Naive thymus-derived CD8-positive, alpha-beta T cell (primary cell): ENCODE measurements at regions not wholly inside any gene's neighbourhood (a gene's known extent, or its start where the extent isn't known, plus 50 kb on each side); places are given as distances from the start of the nearest gene placed in this dataset.
A peak's percentile ranks its signal among the peaks of the same experiment; 100 is the strongest.

Experiments used
- ATAC-seq, 2 donors: fragments of 150-1000 bp; cut with Tn5 transposase in 1 of 2; sonication (Bioruptor Pico), chemical (Tn5 transposase) in 1 of 2; 1 replicate in 1 of 2; 2 replicates in 1 of 2; pipeline ENCODE4 v1.10.0; 2021; ENCODE audit warnings: mild to moderate bottlenecking in 2 of 2, moderate library complexity in 2 of 2
- POLR2A ChIA-PET: fragments of 350-600 bp; sonication (Branson Sonifier 250); formaldehyde crosslinking; loops from one replicate; lab custom pipeline; 2021; ENCODE audit warnings: antibody characterized with exemption; lab: Charles Lee
- DNase-seq, 10 donors: peaks; one replicate each; pipeline versions ENCODE4 v3.0.0 to v3.0.0-alpha.2; 2020 to 2022
- H3K27ac Mint-ChIP-seq, 10 donors: one replicate each; pipeline ENCODE4 v1.8.0; 2020 to 2022; ENCODE audit warnings: mild to moderate bottlenecking in 10 of 10, mixed read lengths in 10 of 10, moderate library complexity in 4 of 10, inconsistent platforms in 1 of 10
- H3K27me3 Mint-ChIP-seq, 5 donors: one replicate each; pipeline ENCODE4 v1.8.0; 2021 to 2022; ENCODE audit warnings: mixed read lengths in 5 of 5
- H3K36me3 Mint-ChIP-seq, 3 donors: one replicate each; pipeline ENCODE4 v1.8.0; 2020 to 2022; ENCODE audit warnings: mixed read lengths in 3 of 3, mild to moderate bottlenecking in 2 of 3, inconsistent platforms in 1 of 3
- H3K4me1 Mint-ChIP-seq, 4 donors: one replicate each; pipeline ENCODE4 v1.8.0; 2021 to 2022; ENCODE audit warnings: mixed read lengths in 4 of 4
- H3K4me3 Mint-ChIP-seq, 10 donors: one replicate each; pipeline ENCODE4 v1.8.0; 2020 to 2022; ENCODE audit warnings: mild to moderate bottlenecking in 10 of 10, mixed read lengths in 10 of 10, moderate library complexity in 6 of 10, inconsistent platforms in 1 of 10
- H3K9me3 Mint-ChIP-seq, 9 donors: one replicate each; pipeline ENCODE4 v1.8.0; 2020 to 2022; ENCODE audit warnings: mixed read lengths in 9 of 9, mild to moderate bottlenecking in 3 of 9, inconsistent platforms in 1 of 9, moderate library complexity in 1 of 9

DNA sequence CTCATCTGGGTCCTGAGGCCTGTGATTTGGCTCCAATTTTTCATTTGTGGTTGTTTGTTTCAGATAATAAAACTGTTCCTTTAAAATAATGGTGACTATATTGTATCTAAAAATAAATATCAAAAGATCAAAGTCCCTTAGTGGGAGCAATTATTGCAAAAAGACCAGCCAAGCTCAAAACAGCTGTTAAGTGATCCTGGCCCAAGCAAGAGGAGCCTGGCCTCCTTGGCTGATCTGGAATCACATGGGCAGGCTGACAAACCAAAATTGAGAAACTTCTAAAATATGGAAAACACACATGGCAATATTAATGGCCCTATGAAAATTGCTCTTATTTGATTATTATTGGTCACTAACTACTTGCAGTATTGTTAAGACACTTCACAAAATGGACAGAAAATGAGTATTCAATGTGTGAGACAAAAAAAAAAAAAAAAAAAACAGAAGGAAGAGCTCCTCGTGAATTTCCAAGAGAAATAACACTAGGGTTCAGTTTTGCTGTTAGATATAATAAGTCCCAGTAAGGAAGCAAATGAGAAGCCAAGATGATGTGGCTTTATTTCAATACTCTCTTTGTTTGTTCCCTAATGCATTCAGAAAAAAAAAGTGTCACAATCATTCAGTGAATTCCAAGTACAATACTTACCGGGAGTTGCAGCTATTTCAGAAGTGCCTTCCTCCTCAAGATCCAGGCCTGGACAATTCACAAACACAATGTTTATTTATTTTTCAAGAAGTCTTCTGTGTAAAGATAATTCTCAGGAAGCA lies 105.1 kb downstream of the SEC16B start:
- H3K27me3 Mint-ChIP-seq: no peaks in the 10 kb centered on the region
- peaks cover 0 to 13% (median 0%) of the 10 kb centered on the region in 9 donors for H3K9me3 Mint-ChIP-seq
- POLR2A ChIA-PET: no interaction called here

DNA sequence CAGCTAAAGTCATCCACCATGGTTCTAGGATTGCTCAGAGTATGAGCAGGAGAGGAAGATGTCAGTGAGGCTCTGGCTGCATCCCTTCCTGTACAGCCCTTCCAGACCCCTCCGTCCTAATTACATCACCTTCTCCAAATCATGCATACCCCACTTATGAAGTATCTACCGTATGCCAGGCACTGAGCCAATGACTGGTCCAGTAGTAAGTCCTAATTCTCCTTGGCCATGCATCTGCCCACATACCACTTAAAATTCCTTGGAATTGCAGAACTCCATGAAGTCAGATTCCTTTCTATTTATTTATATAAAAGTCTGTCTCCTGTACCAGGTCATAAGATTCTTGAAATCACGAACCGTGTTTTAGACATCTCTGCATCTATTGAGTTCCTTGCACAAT lies 106.1 kb downstream of the SEC16B start:
- DNase-seq (no peak), ATAC-seq (no peak)
- H3K27ac Mint-ChIP-seq: no peak overlapping the region
- H3K4me1 Mint-ChIP-seq: no peaks in the 10 kb centered on the region
- POLR2A ChIA-PET: no interaction called here
- H3K9me3 Mint-ChIP-seq: peaks cover 0 to 13% (median 0%) of the 10 kb centered on the region in 9 donors
- no peak overlapping the region for H3K4me3 Mint-ChIP-seq
- H3K36me3 Mint-ChIP-seq: no peaks in the 10 kb centered on the region
- H3K27me3 Mint-ChIP-seq: no peaks in the 10 kb centered on the region

More for the DNA sequence above, 105.1 kb downstream of the SEC16B start:
- no peaks in the 10 kb centered on the region for H3K36me3 Mint-ChIP-seq
- H3K27ac Mint-ChIP-seq: no peak overlapping the region
- no peak for DNase-seq
- H3K4me1 Mint-ChIP-seq: no peaks in the 10 kb centered on the region
- ATAC-seq: no peak
- H3K4me3 Mint-ChIP-seq: no peak overlapping the region

DNA sequence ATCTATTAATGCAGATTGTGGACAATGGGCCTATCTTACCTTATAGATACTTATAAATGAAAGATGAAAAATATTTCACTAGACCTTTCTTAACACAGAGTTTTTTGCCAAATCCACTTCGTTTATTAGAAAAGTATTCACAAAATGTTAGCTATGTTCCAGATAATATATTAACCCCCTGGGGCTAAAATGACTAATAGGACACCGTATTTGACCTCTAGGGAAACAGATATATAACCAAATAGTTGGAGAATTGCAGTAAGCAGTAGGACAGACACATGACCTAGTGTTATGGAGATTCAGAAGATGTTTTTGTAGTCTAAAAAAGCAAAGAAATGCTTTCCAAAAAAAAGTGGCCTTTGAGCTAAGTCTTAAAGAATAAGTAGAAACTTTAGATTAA lies 106.9 kb downstream of the SEC16B start:
- DNase-seq (no peak), ATAC-seq (no peak)
- no peak overlapping the region for H3K4me3 Mint-ChIP-seq
- POLR2A ChIA-PET: no interaction called here
- H3K4me1 Mint-ChIP-seq: peaks cover 0 to 8% (median 3%) of the 10 kb centered on the region in 4 donors
- H3K36me3 Mint-ChIP-seq: no peaks in the 10 kb centered on the region
- no peak overlapping the region for H3K27ac Mint-ChIP-seq
- H3K27me3 Mint-ChIP-seq: no peaks in the 10 kb centered on the region
- H3K9me3 Mint-ChIP-seq: peaks cover 0 to 13% (median 0%) of the 10 kb centered on the region in 9 donors

DNA sequence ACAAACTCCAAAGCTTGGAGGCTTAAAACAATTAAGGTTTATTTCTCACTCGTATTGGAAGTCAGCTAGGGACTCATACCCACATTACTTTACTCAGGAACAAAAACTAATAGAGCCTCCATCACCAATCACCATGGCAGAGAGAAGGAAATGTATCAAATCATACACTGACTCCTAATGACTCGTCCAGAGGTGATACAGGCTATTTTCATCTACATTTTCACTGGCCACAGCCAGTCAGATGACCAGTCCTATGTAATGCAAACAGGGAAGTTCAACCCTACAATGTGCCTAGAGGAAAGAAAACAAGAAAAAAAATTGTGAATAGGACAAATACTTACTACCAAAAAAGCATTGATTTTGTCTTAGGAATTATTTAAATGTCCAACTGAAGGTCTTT lies 110.3 kb downstream of the SEC16B start:
- H3K36me3 Mint-ChIP-seq: no peaks in the 10 kb centered on the region
- DNase-seq (no peak), ATAC-seq (no peak)
- peaks cover 0 to 20% (median 0%) of the 10 kb centered on the region in 9 donors for H3K9me3 Mint-ChIP-seq
- H3K4me1 Mint-ChIP-seq: peaks cover 0 to 8% (median 3%) of the 10 kb centered on the region in 4 donors
- POLR2A ChIA-PET: no interaction called here
- H3K27me3 Mint-ChIP-seq: no peaks in the 10 kb centered on the region
- no peak overlapping the region for H3K4me3 Mint-ChIP-seq
- H3K27ac Mint-ChIP-seq: no peak overlapping the region

DNA sequence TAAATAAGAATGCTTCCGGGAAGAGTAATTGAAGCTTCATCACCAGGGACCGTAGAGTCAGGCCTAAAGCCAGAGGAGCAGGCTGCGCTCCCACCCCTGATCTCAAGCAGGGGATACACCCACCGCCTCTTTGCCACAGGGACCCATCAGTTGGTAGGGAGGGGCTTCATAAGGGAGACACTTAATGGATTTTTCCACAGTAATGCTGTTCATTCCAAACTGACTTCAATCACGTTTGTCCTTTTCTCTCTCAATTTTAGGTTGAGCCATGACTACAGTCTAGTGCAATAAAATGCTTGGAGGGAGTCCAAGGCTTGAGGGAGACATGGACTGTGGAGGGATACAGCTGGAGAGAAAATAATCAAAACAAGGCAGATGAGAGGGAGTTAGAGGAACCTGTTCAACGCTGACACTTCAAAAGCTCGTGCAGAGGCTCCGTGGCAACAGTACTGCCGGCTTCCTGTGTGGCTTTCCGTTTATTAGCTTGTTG lies 111.5 kb downstream of the SEC16B start:
- no peak for DNase-seq
- POLR2A ChIA-PET: no interaction called here
- ATAC-seq: no peak
- Mint-ChIP-seq H3K27ac (peak overlapping the region in 1 of 10 donors; percentile 13), H3K9me3 (peaks cover 0 to 32% (median 0%) of the 10 kb centered on the region in 9 donors), H3K27me3 (no peaks in the 10 kb centered on the region), H3K4me3 (peak overlapping the region in 2 of 10 donors; percentile 28 to 40), H3K36me3 (no peaks in the 10 kb centered on the region), H3K4me1 (peaks cover 0 to 8% (median 3%) of the 10 kb centered on the region in 4 donors)

DNA sequence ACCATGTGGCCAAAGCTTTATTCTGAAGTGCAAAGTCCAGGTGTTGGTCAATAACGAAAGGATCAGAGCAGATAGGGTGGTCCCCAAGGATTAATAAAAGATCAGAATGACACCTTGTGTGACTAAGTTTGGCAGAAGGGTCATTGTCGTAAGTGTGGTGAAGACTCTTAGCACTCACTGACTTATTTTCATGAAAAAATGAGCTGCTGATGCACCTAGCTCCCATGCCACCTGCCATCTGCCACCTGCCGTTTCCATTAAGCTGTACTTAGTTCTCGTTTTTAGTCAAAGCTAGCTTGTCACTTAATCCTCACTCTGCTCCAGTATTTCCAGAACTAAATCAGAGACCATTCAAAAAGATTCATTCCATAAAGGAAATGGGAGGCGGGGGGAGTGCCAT lies 112.6 kb downstream of the SEC16B start:
- Mint-ChIP-seq H3K27ac (no peak overlapping the region), H3K4me3 (no peak overlapping the region), H3K27me3 (no peaks in the 10 kb centered on the region), H3K36me3 (no peaks in the 10 kb centered on the region), H3K9me3 (peaks cover 0 to 27% (median 0%) of the 10 kb centered on the region in 9 donors), H3K4me1 (peaks cover 0 to 8% (median 3%) of the 10 kb centered on the region in 4 donors)
- POLR2A ChIA-PET: no interaction called here
- ATAC-seq: no peak
- DNase-seq: no peak

DNA sequence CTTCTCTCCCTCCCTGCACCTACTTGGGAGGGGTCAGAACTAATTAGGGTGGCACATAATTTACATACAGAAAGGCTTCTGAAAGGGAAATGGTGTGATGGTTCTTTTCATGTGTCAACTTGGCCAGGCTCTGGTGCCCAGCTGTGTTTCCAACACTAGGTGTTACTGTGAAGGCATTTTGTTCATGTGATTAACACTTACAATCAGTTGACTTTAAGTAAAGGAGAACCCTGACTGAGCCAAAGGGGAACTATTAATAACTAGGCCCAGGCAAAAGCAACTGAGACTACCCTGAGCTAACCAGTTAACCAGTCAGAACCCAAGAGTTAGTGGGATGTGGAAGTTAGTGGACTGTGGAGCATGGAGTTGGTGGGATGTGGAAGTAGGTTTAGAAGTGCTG lies 114.9 kb downstream of the SEC16B start:
- DNase-seq: no peak
- Mint-ChIP-seq H3K36me3 (no peaks in the 10 kb centered on the region), H3K27me3 (no peaks in the 10 kb centered on the region), H3K4me1 (peaks cover 0 to 8% (median 3%) of the 10 kb centered on the region in 4 donors), H3K4me3 (no peak overlapping the region), H3K9me3 (peaks cover 0 to 20% (median 0%) of the 10 kb centered on the region in 9 donors), H3K27ac (no peak overlapping the region)
- POLR2A ChIA-PET: no interaction called here
- no peak for ATAC-seq

DNA sequence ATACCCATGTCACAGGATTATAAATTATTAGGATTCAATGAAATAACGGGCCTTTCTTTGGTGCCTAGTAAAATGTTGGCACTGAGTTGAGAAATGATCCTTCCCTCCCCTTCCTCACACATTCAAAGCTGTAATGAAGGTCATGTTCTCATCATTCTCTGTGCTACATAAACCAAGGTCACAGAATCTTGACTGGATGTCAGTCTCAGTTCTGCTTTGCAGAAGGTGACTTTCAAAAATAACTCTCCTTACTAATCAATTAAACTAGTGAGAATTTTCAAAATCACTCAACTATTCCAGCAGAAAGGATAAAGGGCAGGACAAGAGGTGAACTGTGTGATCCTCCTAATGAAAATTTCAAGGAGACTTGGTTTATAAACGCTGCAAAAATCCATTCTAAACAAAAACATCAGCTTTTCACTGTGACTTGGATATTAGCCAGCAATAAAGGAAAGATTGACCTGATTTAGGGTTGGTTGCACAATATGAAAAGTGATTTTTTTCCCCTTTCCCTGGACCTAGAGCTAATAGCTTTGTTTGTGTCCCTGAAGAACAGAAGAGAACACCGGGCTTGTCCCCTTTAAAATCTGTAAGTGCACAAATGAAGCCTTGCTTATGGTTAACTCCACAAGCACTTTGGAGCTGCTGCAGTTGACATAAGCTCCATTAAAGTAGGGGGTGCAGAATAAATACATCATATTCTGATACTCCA lies 120.1 kb downstream of the SEC16B start:
- POLR2A ChIA-PET: no interaction called here
- Mint-ChIP-seq H3K4me3 (no peak overlapping the region), H3K27me3 (no peaks in the 10 kb centered on the region), H3K27ac (no peak overlapping the region), H3K9me3 (peaks cover 0 to 34% (median 0%) of the 10 kb centered on the region in 9 donors), H3K36me3 (no peaks in the 10 kb centered on the region), H3K4me1 (no peaks in the 10 kb centered on the region)
- ATAC-seq (no peak), DNase-seq (no peak)

DNA sequence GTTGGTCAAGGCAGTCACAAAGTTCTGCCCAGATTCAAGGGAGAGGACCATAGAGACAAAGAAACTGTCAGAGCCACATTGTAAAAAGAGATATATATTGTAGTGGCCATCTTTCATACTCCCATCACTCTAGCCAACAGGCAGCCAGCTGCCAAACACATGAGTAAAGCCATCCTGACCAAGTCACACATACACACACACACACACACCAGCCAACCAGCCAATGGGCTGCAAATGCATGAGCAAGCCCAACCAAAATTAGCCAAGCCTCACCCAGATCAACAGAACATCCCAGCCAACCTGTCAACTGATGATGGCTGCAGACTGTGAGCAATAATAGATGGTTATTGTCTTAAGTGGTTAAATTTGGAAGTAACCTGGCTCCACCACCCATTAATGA lies 120.7 kb downstream of the SEC16B start:
- POLR2A ChIA-PET: no interaction called here

DNA sequence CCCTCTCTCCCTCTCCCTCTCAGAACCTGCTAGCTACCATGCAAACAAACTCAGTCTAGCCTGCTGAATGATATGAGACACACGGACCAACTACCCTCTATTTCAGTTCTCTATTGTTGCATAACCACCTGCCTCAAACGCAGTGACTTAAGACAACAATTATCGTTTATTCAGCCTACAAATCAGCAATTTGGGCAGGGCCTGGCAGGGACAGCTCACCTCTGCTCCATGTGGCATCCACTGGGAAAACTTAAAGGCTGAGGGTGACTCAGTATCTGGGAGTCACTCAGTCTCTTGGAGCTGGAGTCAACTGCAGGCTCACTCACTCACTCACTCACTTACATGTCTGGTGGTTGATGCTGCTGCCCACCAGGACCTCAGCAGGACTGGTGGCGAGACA lies 121.3 kb downstream of the SEC16B start:
- DNase-seq (no peak), ATAC-seq (no peak)
- peaks cover 0 to 22% (median 0%) of the 10 kb centered on the region in 9 donors for H3K9me3 Mint-ChIP-seq
- H3K4me3 Mint-ChIP-seq: no peak overlapping the region
- no peaks in the 10 kb centered on the region for H3K36me3 Mint-ChIP-seq
- POLR2A ChIA-PET: no interaction called here
- H3K4me1 Mint-ChIP-seq: no peaks in the 10 kb centered on the region
- H3K27ac Mint-ChIP-seq: no peak overlapping the region
- no peaks in the 10 kb centered on the region for H3K27me3 Mint-ChIP-seq

More for the DNA sequence above, 120.7 kb downstream of the SEC16B start:
- ATAC-seq (no peak), DNase-seq (no peak)
- Mint-ChIP-seq H3K27me3 (no peaks in the 10 kb centered on the region), H3K4me1 (no peaks in the 10 kb centered on the region), H3K27ac (no peak overlapping the region), H3K4me3 (no peak overlapping the region), H3K9me3 (peaks cover 0 to 28% (median 0%) of the 10 kb centered on the region in 9 donors), H3K36me3 (no peaks in the 10 kb centered on the region)

DNA sequence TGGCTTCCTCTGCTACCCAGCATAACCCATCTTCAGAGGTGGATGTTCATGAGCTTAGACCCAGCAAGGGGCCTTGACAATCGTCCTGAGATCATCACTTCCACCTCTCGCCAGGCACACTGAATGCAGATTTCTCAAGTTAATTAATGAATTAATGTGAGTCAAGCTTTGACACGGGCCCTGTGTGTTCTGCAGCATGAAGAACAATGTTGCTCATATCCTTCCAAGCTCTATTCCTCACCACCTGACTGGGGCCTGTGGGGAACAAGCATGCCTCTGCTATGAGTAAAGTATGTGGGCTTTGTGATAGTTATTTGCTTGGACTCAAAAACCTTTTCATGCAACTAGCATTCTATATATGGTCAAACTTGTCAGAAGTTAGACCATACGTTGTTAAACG lies 122.0 kb downstream of the SEC16B start:
- no peak for ATAC-seq
- no peak for DNase-seq
- Mint-ChIP-seq H3K27ac (no peak overlapping the region), H3K4me1 (no peaks in the 10 kb centered on the region), H3K27me3 (no peaks in the 10 kb centered on the region), H3K36me3 (no peaks in the 10 kb centered on the region), H3K4me3 (no peak overlapping the region), H3K9me3 (peaks cover 0 to 20% (median 3%) of the 10 kb centered on the region in 9 donors)
- POLR2A ChIA-PET: no interaction called here

DNA sequence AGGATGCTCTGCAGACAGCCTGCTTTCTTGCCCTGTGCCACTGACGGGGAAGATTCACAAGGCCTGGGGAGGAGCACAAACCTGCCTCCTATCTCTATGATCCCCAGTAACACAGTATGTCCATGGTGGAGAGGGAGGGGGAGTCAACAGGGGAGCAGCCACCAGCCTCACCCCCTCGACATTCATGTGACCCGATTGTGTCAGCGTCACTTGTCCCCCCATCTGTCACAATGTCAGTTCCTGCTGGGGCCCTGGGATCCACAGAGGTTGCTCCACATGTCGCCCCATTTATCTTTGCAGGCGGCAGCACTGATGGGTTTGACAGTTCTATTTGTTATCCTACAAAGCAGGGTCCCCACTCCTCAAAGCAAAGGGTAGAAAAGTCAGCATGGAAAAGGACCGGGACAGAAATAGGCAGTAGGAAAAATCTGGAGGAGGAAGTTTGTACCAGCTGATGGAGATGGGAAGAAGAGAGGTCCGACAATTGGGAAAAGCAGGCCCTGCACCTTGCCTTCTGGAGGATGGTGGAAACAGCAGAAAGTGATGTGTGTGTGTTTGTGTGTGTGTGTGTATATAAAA lies 130.9 kb downstream of the SEC16B start:
- Mint-ChIP-seq H3K4me1 (no peaks in the 10 kb centered on the region), H3K9me3 (peaks cover 0 to 32% (median 5%) of the 10 kb centered on the region in 9 donors), H3K36me3 (no peaks in the 10 kb centered on the region), H3K27ac (no peak overlapping the region), H3K4me3 (no peak overlapping the region), H3K27me3 (peaks cover 0 to 2% (median 0%) of the 10 kb centered on the region in 5 donors)
- ATAC-seq: no peak
- no peak for DNase-seq
- POLR2A ChIA-PET: no interaction called here

DNA sequence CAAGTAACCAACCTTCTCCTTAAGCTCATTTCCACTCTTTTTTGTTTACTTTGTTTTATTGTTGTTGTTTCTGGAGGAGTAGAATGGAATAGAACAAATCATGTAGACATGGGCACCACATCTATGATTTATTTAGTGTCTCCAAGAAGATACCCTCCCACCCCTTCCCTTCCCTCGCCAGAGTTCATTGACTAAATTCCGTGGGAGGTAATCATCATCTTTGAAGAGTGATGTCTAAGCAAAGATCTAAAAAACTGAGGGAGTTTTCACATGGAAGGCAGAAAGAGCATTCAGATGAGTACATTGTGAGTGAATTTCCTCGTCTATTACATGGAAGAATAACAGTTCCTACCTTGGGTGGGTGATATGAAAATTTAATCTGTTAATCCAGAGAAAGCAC lies 136.2 kb downstream of the SEC16B start:
- no peak overlapping the region for H3K27ac Mint-ChIP-seq
- no peak for DNase-seq
- ATAC-seq: no peak
- peaks cover 0 to 37% (median 7%) of the 10 kb centered on the region in 9 donors for H3K9me3 Mint-ChIP-seq
- no peaks in the 10 kb centered on the region for H3K27me3 Mint-ChIP-seq
- no peaks in the 10 kb centered on the region for H3K4me1 Mint-ChIP-seq
- no peak overlapping the region for H3K4me3 Mint-ChIP-seq
- no peaks in the 10 kb centered on the region for H3K36me3 Mint-ChIP-seq
- POLR2A ChIA-PET: no interaction called here
